ENCODE measurements at regions not wholly inside any gene's neighbourhood (a gene's known extent, or its start where the extent isn't known, plus 50 kb on each side); places are given as distances from the start of the nearest gene placed in this dataset.

- Mint-ChIP-seq H3K27ac (no peak overlapping the region), H3K27me3 (ENCODE audit: low read depth) (peaks cover 13% of the 10 kb centered on the region), H3K9me3 (no peaks in the 10 kb centered on the region), H3K4me1 (no peaks in the 10 kb centered on the region), H3K36me3 (ENCODE audit: low read depth) (no peaks in the 10 kb centered on the region), H3K4me3 (no peak overlapping the region)
- TF ChIP-seq CTCF (IDR thresholded peaks at IDR 0.05; ENCODE audit: unreplicated experiment in 3 of 3), result no peak
Observed at GRCh38 chr2:128686881-128687555, 368.4 kb upstream of the HS6ST1 start.

GRCh38 chr2:128687565-128687964, 368.9 kb upstream of the HS6ST1 start:
- no peak overlapping the region for H3K27ac Mint-ChIP-seq
- H3K36me3 Mint-ChIP-seq (ENCODE audit: low read depth), result no peaks in the 10 kb centered on the region
- no peaks in the 10 kb centered on the region for H3K9me3 Mint-ChIP-seq
- H3K4me3 Mint-ChIP-seq, result no peak overlapping the region
- no peak for TF ChIP-seq CTCF (IDR thresholded peaks at IDR 0.05; ENCODE audit: unreplicated experiment in 3 of 3)
- H3K4me1 Mint-ChIP-seq, result no peaks in the 10 kb centered on the region
- peaks cover 13% of the 10 kb centered on the region for H3K27me3 Mint-ChIP-seq (ENCODE audit: low read depth)

GRCh38 chr2:128689971-128690370, 371.3 kb upstream of the HS6ST1 start:
- no peak for TF ChIP-seq CTCF (IDR thresholded peaks at IDR 0.05; ENCODE audit: unreplicated experiment in 3 of 3)
- Mint-ChIP-seq H3K27ac (no peak overlapping the region), H3K9me3 (no peaks in the 10 kb centered on the region), H3K4me3 (no peak overlapping the region), H3K27me3 (ENCODE audit: low read depth) (peaks cover 23% of the 10 kb centered on the region), H3K36me3 (ENCODE audit: low read depth) (no peaks in the 10 kb centered on the region), H3K4me1 (peaks cover 8% of the 10 kb centered on the region)

- no peak for TF ChIP-seq CTCF (IDR thresholded peaks at IDR 0.05; ENCODE audit: unreplicated experiment in 3 of 3)
- Mint-ChIP-seq H3K4me1 (peaks cover 8% of the 10 kb centered on the region), H3K27ac (no peak overlapping the region), H3K9me3 (no peaks in the 10 kb centered on the region), H3K27me3 (ENCODE audit: low read depth) (peaks cover 23% of the 10 kb centered on the region), H3K4me3 (no peak overlapping the region), H3K36me3 (ENCODE audit: low read depth) (no peaks in the 10 kb centered on the region)
Observed at GRCh38 chr2:128690431-128690830, 371.8 kb upstream of the HS6ST1 start.

GRCh38 chr2:128690869-128691268, 372.2 kb upstream of the HS6ST1 start:
- Mint-ChIP-seq H3K27ac (no peak overlapping the region), H3K4me1 (peaks cover 12% of the 10 kb centered on the region), H3K36me3 (ENCODE audit: low read depth) (no peaks in the 10 kb centered on the region), H3K27me3 (ENCODE audit: low read depth) (peaks cover 25% of the 10 kb centered on the region), H3K4me3 (no peak overlapping the region), H3K9me3 (no peaks in the 10 kb centered on the region)
- TF ChIP-seq CTCF (IDR thresholded peaks at IDR 0.05; ENCODE audit: unreplicated experiment in 3 of 3), result no peak

GRCh38 chr2:128691526-128691925, 372.9 kb upstream of the HS6ST1 start:
- H3K4me3 Mint-ChIP-seq, result no peak overlapping the region
- no peaks in the 10 kb centered on the region for H3K9me3 Mint-ChIP-seq
- no peak overlapping the region for H3K27ac Mint-ChIP-seq
- no peak for TF ChIP-seq CTCF (IDR thresholded peaks at IDR 0.05; ENCODE audit: unreplicated experiment in 3 of 3)
- H3K36me3 Mint-ChIP-seq (ENCODE audit: low read depth), result no peaks in the 10 kb centered on the region
- H3K4me1 Mint-ChIP-seq, result peaks cover 15% of the 10 kb centered on the region
- H3K27me3 Mint-ChIP-seq (ENCODE audit: low read depth), result peaks cover 28% of the 10 kb centered on the region

All from nephron (organoid).